HG02973 (cell line): ENCODE measurements at regions not wholly inside any gene's neighbourhood (a gene's known extent, or its start where the extent isn't known, plus 50 kb on each side); places are given as distances from the start of the nearest gene placed in this dataset.

Source experiments
- ATAC-seq: cut with Tn5 transposase; IDR thresholded peaks from one replicate; pipeline ENCODE4 v1.9.1; 2021; ENCODE audit warnings: moderate library complexity; ENCODE audit not compliant: unreplicated experiment

DNA sequence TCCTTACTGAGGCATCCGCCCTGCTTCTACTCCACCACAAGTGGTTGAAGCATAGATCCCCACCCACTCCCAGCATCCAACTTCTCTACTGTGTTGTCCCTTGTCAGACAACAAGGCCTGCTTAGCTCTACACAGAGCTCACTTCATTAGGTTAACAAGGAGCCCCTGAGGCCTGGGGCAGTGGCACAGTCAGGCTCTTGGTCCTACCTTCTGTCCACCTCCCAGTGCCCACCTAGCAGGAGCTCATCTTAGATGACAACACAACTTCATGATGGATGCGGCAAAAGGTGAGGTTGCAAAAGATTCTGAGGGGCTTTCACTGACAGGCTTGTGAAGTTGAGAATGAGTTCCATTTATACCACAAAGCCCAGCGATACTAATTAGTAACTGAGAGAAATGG, 432.0 kb upstream of the CDH5 start:
- ATAC-seq = no peak

DNA sequence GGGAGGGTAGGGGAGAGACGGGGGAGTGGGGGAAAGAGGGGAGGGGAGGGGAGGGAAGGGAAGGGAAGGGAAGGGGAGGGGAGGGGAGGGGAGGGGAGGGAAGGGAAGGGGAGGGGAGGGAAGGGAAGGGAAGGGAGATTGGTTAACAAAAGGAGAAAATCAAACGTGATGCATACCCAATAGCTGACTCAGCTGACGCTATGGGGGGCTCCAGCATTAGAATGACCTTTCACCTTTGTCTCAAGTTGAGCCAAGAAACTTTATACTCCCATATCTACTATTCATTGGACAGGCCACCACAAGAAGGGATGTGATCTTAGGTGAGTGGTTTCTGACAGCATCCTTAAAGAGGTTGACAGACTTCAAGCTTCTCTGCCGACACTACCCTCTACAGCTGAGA, 432.8 kb upstream of the CDH5 start:
- no peak for ATAC-seq

DNA sequence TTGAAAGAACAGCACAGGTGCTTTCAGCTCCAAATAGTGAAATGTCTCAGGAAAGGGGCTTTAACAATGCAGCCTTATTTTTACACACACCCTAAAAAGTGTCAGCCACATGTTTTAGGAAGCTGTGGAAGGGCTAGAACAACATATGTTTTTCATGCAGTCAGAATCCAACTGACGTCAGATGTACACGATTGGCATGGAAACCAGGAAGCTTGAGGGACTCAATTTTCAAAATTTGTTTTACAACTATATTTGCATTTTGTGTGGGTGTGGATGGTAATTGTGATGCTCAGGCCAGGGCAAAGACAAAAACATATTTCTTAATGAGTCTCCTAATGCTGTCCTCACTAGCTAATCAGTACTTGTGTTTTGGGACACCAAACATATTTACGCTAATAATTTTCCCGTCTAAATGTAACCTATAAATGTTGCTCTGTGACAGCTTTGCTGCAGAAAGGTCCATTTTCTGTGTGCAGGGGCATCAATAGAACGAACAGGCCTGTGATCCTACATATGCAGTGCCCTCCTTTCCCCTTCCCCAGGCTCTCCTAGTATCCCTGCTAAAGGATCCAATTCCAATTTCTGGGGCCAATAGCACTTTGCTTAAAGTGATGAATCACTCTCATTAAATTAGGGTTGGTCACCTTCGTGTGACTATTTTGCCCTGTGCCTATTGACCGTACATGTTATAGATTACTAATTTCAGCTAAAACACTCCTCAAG, 434.0 kb upstream of the CDH5 start:
- no peak for ATAC-seq

DNA sequence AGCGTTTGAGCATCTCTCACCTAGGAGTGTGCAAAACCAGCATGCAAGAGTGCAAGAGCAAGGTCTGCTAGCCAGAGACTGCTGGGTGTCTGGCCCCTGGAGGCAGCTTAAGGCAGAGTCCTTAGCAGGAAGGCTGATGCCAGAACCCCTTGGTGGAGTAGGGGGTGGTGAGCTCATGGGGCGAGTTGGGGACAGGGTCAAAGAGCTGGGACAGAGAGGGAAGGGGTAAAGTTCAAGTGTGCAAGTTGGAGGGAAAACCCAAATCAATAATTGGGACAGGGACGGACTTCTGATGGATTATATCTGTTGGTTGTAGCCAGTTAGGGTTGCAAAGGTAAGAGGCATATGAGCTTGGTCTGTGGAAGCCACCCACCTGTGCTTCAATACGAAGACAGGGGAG, 443.6 kb upstream of the CDH5 start:
- ATAC-seq = no peak

DNA sequence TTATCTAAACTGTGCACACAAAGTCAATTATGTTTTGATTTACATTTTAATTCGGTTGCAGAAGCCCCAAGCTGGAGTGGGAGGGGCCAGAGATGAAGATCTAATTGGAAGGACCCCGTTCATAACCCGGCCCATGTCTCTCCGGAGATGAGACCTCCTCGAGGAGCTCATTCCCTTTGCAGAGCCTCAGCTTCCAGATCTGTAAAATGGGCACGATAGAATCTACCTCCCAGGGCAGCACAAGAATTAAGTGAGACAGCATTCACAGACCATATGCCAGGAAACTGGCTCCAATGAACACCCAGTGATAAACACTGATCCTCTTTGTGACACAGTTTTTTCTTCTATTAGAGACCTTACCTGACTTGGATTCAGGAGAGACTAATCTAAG, 446.5 kb upstream of the CDH5 start:
- ATAC-seq = no peak

DNA sequence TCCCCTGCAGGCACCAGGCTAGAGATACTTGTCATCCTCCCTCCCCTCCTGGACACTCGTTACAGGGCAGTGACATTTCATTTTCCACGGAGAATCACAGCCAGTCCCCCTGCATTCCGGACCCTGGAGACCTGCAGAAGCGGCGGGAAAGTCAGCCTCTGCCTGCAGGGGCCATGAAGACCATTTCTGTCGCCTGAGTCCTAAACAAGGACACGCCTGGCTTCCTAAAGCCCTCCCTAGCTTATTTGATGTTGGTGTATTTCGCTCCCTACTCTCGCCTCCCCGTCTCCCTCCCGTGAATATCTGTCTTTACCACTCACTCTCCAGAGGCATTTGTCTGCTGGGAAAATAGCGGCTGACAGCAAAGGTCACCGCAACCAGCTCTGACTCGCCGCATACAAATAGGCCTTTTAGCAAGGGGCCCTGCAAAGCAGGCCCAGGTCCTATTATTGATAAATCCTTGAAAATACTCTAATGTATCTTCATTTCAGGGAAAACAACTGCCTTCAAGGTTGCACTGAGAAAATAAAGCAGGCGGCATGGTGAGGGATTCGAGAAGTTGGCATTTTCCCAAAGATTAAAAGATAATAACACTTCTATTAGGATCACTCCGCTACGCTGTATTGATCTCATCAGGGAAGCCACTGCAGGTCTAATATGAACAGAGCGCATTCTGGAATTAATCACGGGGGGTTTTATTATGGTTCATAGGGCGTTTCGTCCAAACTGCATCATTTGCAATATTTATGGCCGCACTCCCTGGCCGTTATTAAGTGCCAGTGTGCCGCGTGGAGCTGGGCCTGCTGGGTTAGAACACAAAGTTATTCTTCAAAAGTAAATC, 447.1 kb upstream of the CDH5 start:
- no peak for ATAC-seq

DNA sequence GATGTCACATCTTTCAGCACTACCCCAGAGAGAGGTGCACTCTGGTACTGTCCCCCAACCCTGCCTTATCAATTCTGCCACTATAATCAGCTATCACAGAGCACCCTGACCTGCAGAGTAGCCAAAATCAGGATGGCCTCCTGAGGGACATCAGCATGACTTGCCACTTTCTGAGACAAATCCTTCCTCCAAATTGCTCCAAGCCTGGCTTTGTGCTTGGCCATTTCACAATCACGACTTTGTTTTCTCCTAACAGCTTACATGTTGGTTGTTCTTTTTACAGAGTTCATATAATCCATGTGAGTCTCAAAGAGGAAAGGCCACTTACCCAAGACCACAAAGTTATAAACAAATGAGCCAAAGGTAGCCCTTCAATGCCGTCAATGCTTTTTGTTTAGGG, 449.0 kb upstream of the CDH5 start:
- no peak for ATAC-seq

DNA sequence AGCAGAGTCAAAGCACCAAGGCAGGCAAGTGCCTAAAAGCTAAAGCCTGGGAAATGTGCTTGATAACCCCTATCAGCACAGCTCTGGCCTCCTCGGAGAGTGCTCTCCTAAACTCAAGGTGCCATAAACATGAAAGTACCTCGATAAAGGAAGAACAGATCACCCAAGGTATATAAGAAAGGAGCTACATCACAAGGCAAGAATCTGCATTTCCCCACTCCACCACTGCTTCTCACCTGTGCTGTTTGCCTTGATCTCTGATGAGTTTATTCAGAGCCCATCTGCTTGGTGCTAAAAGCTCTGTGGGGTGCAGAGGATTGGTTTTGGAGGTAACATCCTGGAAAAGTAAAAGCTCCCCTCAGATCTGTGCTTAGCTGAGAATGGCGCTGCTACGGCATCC, 449.5 kb upstream of the CDH5 start:
- no peak for ATAC-seq

DNA sequence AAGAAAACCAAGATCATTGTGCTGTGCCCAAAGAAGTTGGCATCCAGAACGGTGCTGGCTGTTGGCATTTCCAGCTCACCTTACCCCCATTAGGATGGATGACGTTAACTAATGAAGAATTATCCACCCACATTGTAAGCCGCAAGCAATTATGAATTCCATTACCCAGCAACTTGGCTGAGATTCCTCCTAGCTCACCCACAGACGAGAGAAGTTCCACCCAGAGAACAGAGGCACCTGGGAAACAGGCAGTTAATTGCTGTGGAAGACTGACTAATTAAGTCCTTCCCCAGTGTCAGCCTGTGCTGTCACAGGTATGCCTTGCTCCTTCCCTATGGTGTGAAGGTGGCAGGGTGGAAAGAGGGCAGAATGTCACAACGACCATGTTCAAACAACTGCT, 456.2 kb upstream of the CDH5 start:
- ATAC-seq = no peak

DNA sequence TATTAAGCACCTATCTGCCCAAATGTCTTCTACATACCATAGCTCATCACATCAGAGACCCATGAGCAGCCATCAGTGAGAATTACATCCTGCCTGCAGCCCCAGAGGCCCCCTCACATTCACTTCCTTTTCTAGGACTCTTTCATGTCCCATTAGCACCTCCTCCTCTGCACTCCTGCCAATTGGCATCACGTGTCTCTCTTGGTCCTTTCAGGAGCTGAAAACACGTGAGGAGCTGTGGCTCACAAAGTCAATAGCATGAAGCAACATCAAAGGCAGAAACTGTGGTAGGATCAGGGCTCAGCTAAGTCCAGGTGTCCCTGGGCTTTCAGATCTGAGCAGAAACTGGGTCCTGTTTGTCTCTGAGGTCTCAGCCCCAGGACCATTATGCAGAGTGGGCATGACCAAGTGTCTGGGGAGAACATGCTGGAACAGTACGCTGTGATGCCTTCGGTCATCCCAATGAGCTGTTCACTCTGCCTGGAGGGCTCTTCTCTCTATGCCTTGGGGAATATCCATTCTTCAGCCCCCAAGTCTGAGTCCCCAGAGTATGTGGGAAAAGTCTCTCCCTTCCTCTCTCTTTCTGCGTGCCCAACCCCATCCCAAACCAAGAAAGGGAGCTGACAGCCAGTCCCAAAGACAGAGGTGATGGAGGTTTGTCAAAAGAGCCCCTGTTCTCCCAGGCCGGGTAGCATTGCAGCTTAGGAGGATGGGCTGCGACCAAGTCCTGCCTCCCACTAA, 457.0 kb upstream of the CDH5 start:
- ATAC-seq = no peak

DNA sequence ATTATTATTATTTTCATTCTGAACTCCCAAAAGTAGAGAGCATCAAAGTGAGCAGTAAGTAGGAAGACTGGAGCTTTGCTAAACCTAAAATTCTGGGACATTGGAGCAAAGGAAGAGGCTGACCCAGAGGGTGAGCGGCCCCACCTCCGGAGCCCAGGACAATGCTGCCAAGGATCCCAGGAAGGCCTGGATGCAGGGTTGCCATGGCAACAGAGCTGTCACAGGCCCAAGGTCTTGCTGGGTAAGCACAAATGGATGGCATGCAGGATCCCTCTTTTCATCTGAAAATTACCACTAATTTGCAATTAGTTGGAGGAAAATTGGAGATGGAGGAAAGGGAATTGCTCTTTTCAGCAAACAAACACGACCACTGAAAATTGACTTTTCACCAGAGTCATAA, 457.9 kb upstream of the CDH5 start:
- no peak for ATAC-seq

DNA sequence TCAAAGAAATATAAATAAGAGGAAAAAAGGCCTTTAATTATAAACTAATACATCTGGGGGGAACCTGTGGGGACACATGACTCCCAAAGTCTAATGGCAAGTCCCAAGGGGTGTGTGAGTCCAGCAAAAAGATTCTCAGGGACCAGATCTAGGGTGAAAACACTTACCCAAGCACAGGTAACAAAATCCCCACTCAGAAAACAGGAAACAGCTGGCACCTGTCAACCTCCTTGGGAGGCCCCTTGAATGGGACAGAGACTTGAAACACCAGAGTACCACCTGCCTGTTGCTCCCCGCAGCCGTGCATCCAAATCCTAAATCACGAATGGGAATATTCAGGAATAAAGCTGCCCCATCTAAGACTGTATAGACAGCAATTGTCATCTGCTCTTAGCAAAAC, 461.2 kb upstream of the CDH5 start:
- ATAC-seq = no peak

DNA sequence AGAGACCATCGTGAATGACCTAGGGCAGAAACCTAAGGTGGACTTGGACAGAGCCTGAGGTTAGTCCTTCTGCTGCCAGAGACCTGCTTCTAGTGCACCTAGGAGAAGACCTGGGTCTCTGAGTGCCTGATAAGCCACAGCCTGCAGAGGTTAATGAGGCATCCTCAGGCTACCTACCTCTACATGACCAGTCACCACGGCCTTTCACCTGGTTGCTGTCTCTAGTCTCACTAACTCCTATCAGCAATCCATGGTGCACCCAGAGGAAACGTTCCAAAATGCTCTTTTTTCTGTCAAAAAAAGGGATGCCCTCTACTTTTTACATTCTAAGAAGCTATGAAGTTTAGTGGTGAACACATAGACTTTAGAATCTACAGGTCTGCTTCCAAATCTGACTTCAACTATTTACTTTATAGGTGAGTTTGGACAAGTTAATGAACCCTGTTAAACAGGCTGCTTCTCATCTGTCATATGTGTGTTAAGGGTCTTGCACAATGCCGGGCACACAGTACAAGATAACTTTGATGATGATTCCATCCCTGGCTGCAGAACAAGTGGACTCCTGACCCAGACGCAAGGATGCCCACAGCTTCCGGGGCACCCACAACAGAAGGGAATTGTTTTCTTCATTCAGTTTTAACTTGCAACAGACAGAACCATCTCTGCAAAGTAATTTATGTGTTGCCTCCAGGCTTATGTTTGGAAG, 469.9 kb upstream of the CDH5 start:
- ATAC-seq = no peak

DNA sequence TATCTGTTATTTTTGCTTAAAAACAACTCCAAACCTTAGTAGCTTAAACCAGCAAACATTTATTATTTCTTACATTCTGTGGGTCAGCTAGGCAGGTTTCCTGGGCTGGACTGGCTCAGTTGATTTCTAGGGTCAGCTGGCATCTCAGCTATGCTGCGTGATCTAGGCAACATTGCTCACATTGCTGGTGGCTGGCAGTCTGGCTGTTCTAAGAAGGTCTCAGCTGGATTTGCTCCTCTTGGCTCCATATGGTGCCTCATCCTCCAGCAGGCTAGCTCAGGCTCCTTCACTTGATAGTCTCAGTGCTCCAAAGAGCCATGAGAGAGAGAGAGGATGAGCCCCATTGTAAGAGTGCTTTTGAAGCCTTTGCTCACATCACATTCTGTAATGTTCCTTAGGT, 470.6 kb upstream of the CDH5 start:
- no peak for ATAC-seq

DNA sequence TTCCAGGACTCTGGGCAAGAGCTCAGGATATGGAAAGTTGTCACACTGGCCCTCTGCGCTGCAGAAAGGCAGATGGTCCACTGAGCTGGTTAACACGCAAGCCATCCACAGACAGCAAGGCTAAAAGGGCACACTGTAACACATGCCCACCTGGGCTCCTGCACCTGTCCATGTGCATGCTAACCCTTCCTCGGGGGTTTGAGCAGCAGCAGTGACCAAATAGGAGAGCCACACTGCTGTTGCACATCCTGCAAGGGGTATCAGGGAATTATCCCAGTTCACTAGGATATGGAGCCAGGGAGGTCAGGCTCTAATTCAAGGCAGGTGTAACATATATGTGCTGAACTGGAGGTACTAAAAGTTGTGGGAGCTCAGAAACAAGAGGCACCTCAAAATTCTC, 471.0 kb upstream of the CDH5 start:
- ATAC-seq = no peak

DNA sequence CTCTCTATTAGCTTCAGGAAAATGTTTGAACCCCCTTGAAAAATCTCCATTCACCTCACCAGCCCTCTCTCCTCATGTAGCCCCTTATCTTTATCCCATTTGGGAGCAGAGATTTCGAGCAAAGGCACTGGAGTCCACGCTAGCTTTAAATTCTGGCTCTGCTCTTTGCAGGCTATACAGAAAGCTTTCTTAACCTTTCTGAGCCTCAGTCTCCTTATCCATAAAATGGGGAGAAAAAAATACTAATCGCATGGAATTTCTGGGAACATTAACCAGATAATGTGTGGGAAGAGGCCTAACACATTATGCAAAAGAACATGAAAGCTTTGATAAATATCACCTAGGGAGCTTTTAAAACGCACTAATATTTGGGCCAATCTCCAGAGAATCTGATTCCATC, 476.3 kb upstream of the CDH5 start:
- ATAC-seq = no peak

DNA sequence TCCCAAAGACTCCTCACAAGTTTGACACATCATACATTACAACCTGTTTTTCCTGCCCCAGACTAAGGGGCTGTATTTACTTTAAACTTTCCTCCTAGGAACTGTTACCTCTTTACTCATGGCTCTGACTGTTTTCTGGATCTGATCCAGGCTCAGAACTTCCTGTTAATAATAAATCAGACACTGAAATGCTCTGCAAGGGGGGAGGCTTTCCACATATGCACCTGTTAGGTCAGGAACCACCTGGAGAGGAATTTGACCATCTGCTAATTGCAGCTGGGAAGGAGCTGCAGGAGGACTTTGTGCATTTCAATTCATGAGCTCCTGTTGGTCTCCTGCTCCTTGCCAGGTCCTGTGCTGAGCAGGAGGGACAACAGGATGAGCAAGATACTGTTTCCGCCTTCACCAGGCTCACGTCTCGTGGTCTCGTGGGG, 476.9 kb upstream of the CDH5 start:
- ATAC-seq = no peak

DNA sequence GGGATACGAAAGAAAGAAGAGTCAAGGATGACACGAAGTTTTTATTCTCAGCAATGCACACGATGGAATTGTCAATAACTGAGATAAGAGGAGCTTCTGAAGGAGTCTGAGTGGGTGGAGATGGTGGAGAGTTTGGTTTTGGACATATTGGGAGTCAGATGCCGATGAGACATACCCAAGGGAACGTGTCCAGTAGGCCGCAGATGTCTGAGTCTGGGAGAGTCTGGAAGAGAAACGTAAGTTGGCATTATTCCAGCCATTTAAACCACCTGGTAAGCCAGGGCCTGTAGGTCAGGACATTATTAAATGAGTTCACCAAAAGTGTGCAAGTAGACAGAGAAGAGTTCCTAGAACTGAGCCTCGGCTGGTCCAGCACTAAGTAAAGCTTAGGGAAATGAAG, 478.3 kb upstream of the CDH5 start:
- ATAC-seq = no peak

DNA sequence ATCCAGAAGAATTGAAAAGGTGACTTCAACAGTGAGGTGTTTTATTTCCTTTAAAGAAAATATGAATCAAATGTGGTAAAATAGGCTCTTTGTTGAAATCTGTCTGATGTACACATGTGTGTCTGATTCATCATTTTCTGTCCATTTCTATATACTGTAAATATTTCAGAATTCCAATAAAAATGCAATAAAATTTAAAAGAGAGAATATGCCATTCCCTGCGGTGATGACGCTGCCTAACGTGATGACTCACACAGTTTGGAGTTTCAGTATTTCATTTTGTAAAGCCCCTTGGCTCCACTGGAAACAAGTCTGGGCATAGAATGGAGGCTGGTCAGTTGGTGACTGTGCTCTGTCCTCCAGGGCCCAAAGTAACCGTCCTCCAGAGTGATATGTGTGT, 482.5 kb upstream of the CDH5 start:
- ATAC-seq = no peak

DNA sequence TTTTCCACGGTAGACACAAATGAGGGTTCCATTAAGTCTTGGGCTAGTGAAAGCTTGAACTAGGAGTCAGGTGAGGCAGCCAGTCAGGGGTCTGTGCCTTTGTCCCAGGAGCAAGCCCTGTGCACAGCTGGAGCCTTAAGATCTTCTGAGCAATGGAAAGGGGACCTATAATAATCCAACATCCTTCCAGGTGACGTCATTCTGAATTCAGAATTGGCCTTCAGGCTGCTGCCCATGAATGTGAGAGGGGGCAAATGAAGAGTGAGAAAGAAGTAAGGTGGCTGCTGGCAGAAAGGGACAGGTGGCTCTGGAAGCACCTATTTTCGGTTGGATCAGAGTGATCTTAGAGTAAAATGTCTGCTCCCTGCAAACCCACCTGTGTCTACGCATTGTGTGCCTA, 488.1 kb upstream of the CDH5 start:
- ATAC-seq = no peak

DNA sequence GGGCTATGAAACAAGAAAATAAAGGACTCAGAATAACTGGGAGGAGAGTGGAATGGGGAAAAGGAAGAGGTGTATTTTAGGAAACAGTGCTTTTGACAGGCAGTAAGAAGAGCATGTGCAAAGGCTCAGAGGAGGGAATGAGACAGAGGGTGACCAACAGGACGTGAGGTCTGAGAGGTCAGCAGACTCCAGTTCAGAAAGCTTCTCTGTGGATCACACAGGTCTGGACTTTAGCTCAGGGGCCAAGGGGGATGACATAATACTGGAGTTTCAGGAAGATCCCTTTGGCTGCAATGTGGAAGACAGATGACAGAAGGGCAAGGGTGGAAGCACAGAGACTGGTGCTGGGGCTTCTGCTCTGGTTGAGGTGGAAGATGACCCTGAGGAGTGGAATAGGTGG, 489.9 kb upstream of the CDH5 start:
- no peak for ATAC-seq
